Endothelial cell of umbilical vein (primary cell): ENCODE measurements at regions not wholly inside any gene's neighbourhood (a gene's known extent, or its start where the extent isn't known, plus 50 kb on each side); places are given as distances from the start of the nearest gene placed in this dataset.

Experiments used
- BruUV-seq: library from RNA; stranded (reverse); fragments of 400-500 nt; replicated peaks from 2 replicates; lab custom pipeline; 2021; lab: Mats Ljungman, UMichigan
- CTCF ChIA-PET: fragments of 300-600, 350-600 bp; sonication (Branson Sonifier 250); formaldehyde crosslinking; loops from one replicate; lab custom pipeline; 2021; ENCODE audit warnings: antibody characterized with exemption, inconsistent platforms; lab: Charles Lee
- POLR2A ChIA-PET: fragments of 300-600, 350-600 bp; sonication (Branson Sonifier 250); formaldehyde crosslinking; loops from one replicate; lab custom pipeline; 2021; ENCODE audit warnings: antibody characterized with exemption, inconsistent platforms; lab: Charles Lee
- DNase-seq: peaks from one replicate; pipeline ENCODE4 v3.0.0-alpha.2; 2011; ENCODE audit warnings: low read depth, low spot score
- FAIRE-seq: peaks from 2 replicates; lab custom pipeline; 2011; peaks lifted over from hg19 to GRCh38; lab: Jason Lieb, UNC
- H2AFZ ChIP-seq: 2 replicates; pipeline ENCODE4 v1.6.0; 2012; ENCODE audit warnings: low read depth, low read length, control low read depth, inconsistent platforms
- H3K27ac ChIP-seq: 2 replicates; pipeline ENCODE4 v1.5.1; 2011; ENCODE audit warnings: low read depth, mild to moderate bottlenecking, control low read depth, low read length, moderate library complexity; ENCODE audit not compliant: insufficient read depth
- H3K27me3 ChIP-seq, 2 experiments: 2 replicates each; pipeline versions ENCODE4 v1.6.0 to v1.6.1; 2011; ENCODE audit warnings: low read length in 2 of 2, mixed read lengths in 1 of 2; ENCODE audit not compliant: control insufficient read depth in 2 of 2, insufficient read depth in 2 of 2
- H3K36me3 ChIP-seq, 2 experiments: 2 replicates in 1 of 2; 3 replicates in 1 of 2; pipeline ENCODE4 v1.5.1; 2011; ENCODE audit warnings: low read length in 2 of 2, mild to moderate bottlenecking in 1 of 2, moderate library complexity in 1 of 2; ENCODE audit not compliant: control insufficient read depth in 2 of 2, insufficient read depth in 2 of 2; ENCODE audit errors: extremely low read depth in 1 of 2
- H3K4me1 ChIP-seq: 3 replicates; pipeline ENCODE4 v1.5.1; 2011; ENCODE audit warnings: mild to moderate bottlenecking, low read length; ENCODE audit not compliant: control insufficient read depth, insufficient read depth; ENCODE audit errors: extremely low read depth
- H3K4me2 ChIP-seq: 2 replicates; pipeline ENCODE4 v1.6.1; 2011; ENCODE audit warnings: low read length, control low read depth, mixed read lengths; ENCODE audit not compliant: insufficient read depth
- H3K4me3 ChIP-seq, 3 experiments: fragments of 200-600 bp in 1 of 3; sonication (generic), shearing (Covaris generic) in 1 of 3; replicated peaks in 1 of 3; 2 replicates each; pipeline ENCODE4 v1.5.1; 2011 to 2016; ENCODE audit warnings: control low read depth in 3 of 3, low read length in 3 of 3, mild to moderate bottlenecking in 2 of 3, inconsistent platforms in 1 of 3, low read depth in 1 of 3, moderate library complexity in 1 of 3; ENCODE audit not compliant: insufficient read depth in 1 of 3
- H3K79me2 ChIP-seq: 2 replicates; pipeline ENCODE4 v1.6.0; 2012; ENCODE audit warnings: low read length, inconsistent platforms; ENCODE audit not compliant: control insufficient read depth, insufficient read depth
- H3K9ac ChIP-seq: replicated peaks from 2 replicates; pipeline ENCODE3; 2011; ENCODE audit warnings: low read length, control low read depth; ENCODE audit not compliant: insufficient read depth; ENCODE audit errors: extremely low read depth
- H3K9me1 ChIP-seq: replicated peaks from 3 replicates; pipeline ENCODE4 v1.6.0; 2011; ENCODE audit warnings: mild to moderate bottlenecking, low read length; ENCODE audit not compliant: control insufficient read depth, insufficient read depth; ENCODE audit errors: extremely low read depth
- H3K9me3 ChIP-seq: replicated peaks from 2 replicates; pipeline ENCODE4 v1.5.1; 2012; ENCODE audit warnings: low read length, inconsistent platforms; ENCODE audit not compliant: control insufficient read depth, insufficient read depth
- H4K20me1 ChIP-seq: replicated peaks from 2 replicates; pipeline ENCODE3; 2011; ENCODE audit warnings: mild to moderate bottlenecking, low read length; ENCODE audit not compliant: control insufficient read depth, insufficient read depth; ENCODE audit errors: extremely low read depth
- CTCF ChIP-seq, 2 donors: IDR thresholded peaks; 1 replicate in 1 of 2; 2 replicates in 1 of 2; pipeline ENCODE4 v1.5.1; 2011; ENCODE audit warnings: low read length in 2 of 2, mild to moderate bottlenecking in 2 of 2, moderate library complexity in 2 of 2, control low read depth in 1 of 2, inconsistent platforms in 1 of 2, low read depth in 1 of 2; ENCODE audit not compliant: insufficient read depth in 1 of 2; ENCODE audit errors: extremely low read depth in 1 of 2
- EZH2 ChIP-seq: IDR thresholded peaks from 2 replicates; pipeline ENCODE4 v1.6.1; 2012; ENCODE audit warnings: borderline replicate concordance, low read depth, mild to moderate bottlenecking, moderate library complexity, low read length, inconsistent platforms; ENCODE audit not compliant: severe bottlenecking
- FOS ChIP-seq: IDR thresholded peaks from 2 replicates; pipeline ENCODE4 v1.6.1; 2011; ENCODE audit warnings: mild to moderate bottlenecking, low read length, moderate library complexity, borderline replicate concordance; ENCODE audit not compliant: insufficient read depth
- GATA2 ChIP-seq: IDR thresholded peaks from 2 replicates; pipeline ENCODE4 v1.7.0; 2011; ENCODE audit warnings: low read depth, mild to moderate bottlenecking, moderate library complexity, mixed read lengths, low read length; ENCODE audit not compliant: insufficient read length, insufficient read depth
- JUN ChIP-seq: IDR thresholded peaks from 2 replicates; pipeline ENCODE4 v1.6.1; 2011; ENCODE audit warnings: borderline replicate concordance, low read depth; ENCODE audit not compliant: insufficient read length, insufficient read depth
- MAX ChIP-seq: IDR thresholded peaks from 2 replicates; pipeline ENCODE4 v1.6.1; 2011; ENCODE audit not compliant: insufficient read depth, insufficient read length
- MYC ChIP-seq: IDR thresholded peaks from one replicate; pipeline ENCODE4 v1.6.1; 2011; ENCODE audit warnings: mild to moderate bottlenecking, low read depth, low read length
- POLR2A ChIP-seq: IDR thresholded peaks from 2 replicates; pipeline ENCODE4 v1.6.1; 2012; ENCODE audit warnings: low read depth, mild to moderate bottlenecking, control low read depth, low read length
- POLR2AphosphoS5 ChIP-seq: IDR thresholded peaks from 2 replicates; pipeline ENCODE4 v1.6.1; 2012; ENCODE audit warnings: low read depth, mild to moderate bottlenecking, control low read depth, low read length, moderate library complexity; ENCODE audit not compliant: insufficient read depth
- dilution Hi-C: fragments of 300-500 bp; cut with MboI; formaldehyde crosslinking; loops from one replicate; pipeline ENCODE4 v1.15.0; 2019; ENCODE audit warnings: low sequenced_read_pairs; ENCODE audit not compliant: extremely low pct_ligation_motif_present
- intact Hi-C: fragments of 100-400 bp; cut with micrococcal nuclease; formaldehyde crosslinking; loops from one replicate; pipeline ENCODE4 v1.10.0; 2022

GRCh38 chr6:85360794-85361642 lies 88.9 kb upstream of the NT5E start:
- H3K9me3 ChIP-seq: no peaks in the 10 kb centered on the region
- DNase-seq (peak; percentile 70), FAIRE-seq (peak; percentile 58)
- intact Hi-C loops (loop anchor here (1.0 kb wide), 1 partner anchor 42 kb away; no protein-coding TSS in a partner anchor), dilution Hi-C loops (loop anchor here (25.0 kb wide), 1 partner anchor 101 kb away; the partner anchor contains the start of gene NT5E)
- no TSS peak for BruUV-seq
- H2AFZ ChIP-seq: peak overlapping the region; percentile 57
- H3K9ac ChIP-seq: no peak overlapping the region
- H3K4me1 ChIP-seq: peaks cover 30% of the 10 kb centered on the region
- ChIA-PET CTCF (interaction anchor here (1.0 to 5.6 kb wide), 16 partner anchors 39 to 176 kb away, joined by 3 to 101 read pairs (median 4); partner anchors contain the start of gene NT5E), POLR2A (interaction anchor here (0.9 to 1.4 kb wide), 8 partner anchors 42 to 318 kb away, joined by 3 to 10 read pairs (median 5); partner anchors contain the start of gene NT5E)
- no peaks in the 10 kb centered on the region for H3K79me2 ChIP-seq
- no peaks in the 10 kb centered on the region for H4K20me1 ChIP-seq
- TF ChIP-seq MYC (no peak), EZH2 (no peak), POLR2AphosphoS5 (peak; percentile 29), MAX (no peak), POLR2A (no peak), FOS (peak; percentile 86), GATA2 (no peak), JUN (peak; percentile 69), CTCF (IDR thresholded peaks at IDR 0.05; ENCODE audit: extremely low read depth in 1 of 2, insufficient read depth in 1 of 2, low read depth in 1 of 2, low read length in 2 of 2) (no peak)
- no peaks in the 10 kb centered on the region for H3K36me3 ChIP-seq
- H3K9me1 ChIP-seq: no peaks in the 10 kb centered on the region
- no peak overlapping the region for H3K4me3 ChIP-seq
- peak overlapping the region; percentile 1 for H3K4me2 ChIP-seq
- H3K27ac ChIP-seq: peak overlapping the region; percentile 70
- H3K27me3 ChIP-seq: no peaks in the 10 kb centered on the region
